Smooth muscle cell (in vitro differentiated cells): ENCODE measurements at regions not wholly inside any gene's neighbourhood (a gene's known extent, or its start where the extent isn't known, plus 50 kb on each side); places are given as distances from the start of the nearest gene placed in this dataset.

ENCODE experiments used
- DNase-seq: peaks from one replicate; lab custom pipeline; 2025; ENCODE audit not compliant: unreplicated experiment; lab: John Stamatoyannopoulos, UW
- H2AFZ ChIP-seq: fragments of 200-600 bp; sonication (generic); 2 replicates; pipeline ENCODE4 v1.6.0; 2016; ENCODE audit warnings: antibody characterized with exemption, low read depth, mild to moderate bottlenecking
- H3F3A ChIP-seq: fragments of 200-600 bp; sonication (generic); 2 replicates; pipeline ENCODE4 v1.6.0; 2017; ENCODE audit warnings: antibody characterized with exemption, low read depth
- H3K27ac ChIP-seq: fragments of 200-600 bp; sonication (generic); 2 replicates; pipeline ENCODE4 v1.5.1; 2016; ENCODE audit warnings: low read depth, mild to moderate bottlenecking
- H3K27me3 ChIP-seq: fragments of 200-600 bp; sonication (generic); 2 replicates; pipeline ENCODE4 v1.6.1; 2016; ENCODE audit warnings: low read depth, mild to moderate bottlenecking
- H3K36me3 ChIP-seq: fragments of 200-600 bp; sonication (generic); 2 replicates; pipeline ENCODE4 v1.5.1; 2016; ENCODE audit warnings: low read depth
- H3K4me1 ChIP-seq: fragments of 200-600 bp; sonication (generic); 2 replicates; pipeline ENCODE4 v1.5.1; 2016; ENCODE audit warnings: low read depth
- H3K4me2 ChIP-seq: fragments of 200-600 bp; sonication (generic); 2 replicates; pipeline ENCODE4 v1.6.0; 2016; ENCODE audit warnings: mild to moderate bottlenecking
- H3K4me3 ChIP-seq: fragments of 200-600 bp; sonication (generic); 2 replicates; pipeline ENCODE4 v1.5.1; 2016; ENCODE audit warnings: mild to moderate bottlenecking
- H3K79me2 ChIP-seq: fragments of 200-600 bp; sonication (generic); 2 replicates; pipeline ENCODE4 v1.6.0; 2016; ENCODE audit warnings: low read depth, mild to moderate bottlenecking
- H3K9ac ChIP-seq: fragments of 200-600 bp; sonication (generic); 2 replicates; pipeline ENCODE4 v1.6.0; 2016; ENCODE audit warnings: low read depth
- H3K9me3 ChIP-seq: fragments of 200-600 bp; sonication (generic); replicated peaks from 2 replicates; pipeline ENCODE4 v1.5.1; 2016; ENCODE audit warnings: low read depth
- H4K20me1 ChIP-seq: fragments of 200-600 bp; sonication (generic); 2 replicates; pipeline ENCODE4 v1.6.0; 2016; ENCODE audit warnings: low read depth
- CTCF ChIP-seq: fragments of 200-600 bp; sonication (generic); IDR thresholded peaks from 2 replicates; pipeline ENCODE4 v1.5.1; 2017; ENCODE audit warnings: borderline replicate concordance, mild to moderate bottlenecking, antibody characterized with exemption; ENCODE audit not compliant: insufficient read depth, poor library complexity, severe bottlenecking
- WGBS: methylation state at CpG from one replicate; pipeline ENCODE4 v1.1.7; 2016; ENCODE audit warnings: low lambda C conversion rate; 5-methylcytosine and 5-hydroxymethylcytosine counted together

DNA sequence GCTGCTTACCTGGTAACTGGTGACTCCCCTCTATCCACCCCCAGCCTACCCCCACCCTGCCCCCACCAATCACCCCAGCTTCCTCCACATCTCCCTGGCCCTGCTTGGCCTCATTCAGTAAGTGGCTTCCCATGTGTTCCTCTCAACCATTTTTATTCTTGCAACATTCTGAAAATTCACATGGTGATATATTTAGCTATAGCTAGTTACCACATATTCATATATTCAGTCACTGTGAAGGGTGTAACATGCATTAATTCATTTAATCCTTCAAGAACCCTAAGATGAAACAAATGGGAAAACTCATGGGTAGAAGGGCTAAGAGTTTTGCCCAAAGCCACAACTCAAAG, 95.4 kb upstream of the CEP85L start:
- no peaks in the 10 kb centered on the region for H3K9me3 ChIP-seq
- no peaks in the 10 kb centered on the region for H3K27me3 ChIP-seq
- no peak for TF ChIP-seq CTCF
- H3K4me2 ChIP-seq = no peak overlapping the region
- H3K4me1 ChIP-seq = no peaks in the 10 kb centered on the region
- H2AFZ ChIP-seq = no peak overlapping the region
- no peak overlapping the region for H3K4me3 ChIP-seq
- no peaks in the 10 kb centered on the region for H3K79me2 ChIP-seq
- no peak overlapping the region for H3K9ac ChIP-seq
- H3K36me3 ChIP-seq = no peaks in the 10 kb centered on the region
- DNase-seq = no peak
- H3K27ac ChIP-seq = no peak overlapping the region
- no peaks in the 10 kb centered on the region for H4K20me1 ChIP-seq
- H3F3A ChIP-seq = no peaks in the 10 kb centered on the region

DNA sequence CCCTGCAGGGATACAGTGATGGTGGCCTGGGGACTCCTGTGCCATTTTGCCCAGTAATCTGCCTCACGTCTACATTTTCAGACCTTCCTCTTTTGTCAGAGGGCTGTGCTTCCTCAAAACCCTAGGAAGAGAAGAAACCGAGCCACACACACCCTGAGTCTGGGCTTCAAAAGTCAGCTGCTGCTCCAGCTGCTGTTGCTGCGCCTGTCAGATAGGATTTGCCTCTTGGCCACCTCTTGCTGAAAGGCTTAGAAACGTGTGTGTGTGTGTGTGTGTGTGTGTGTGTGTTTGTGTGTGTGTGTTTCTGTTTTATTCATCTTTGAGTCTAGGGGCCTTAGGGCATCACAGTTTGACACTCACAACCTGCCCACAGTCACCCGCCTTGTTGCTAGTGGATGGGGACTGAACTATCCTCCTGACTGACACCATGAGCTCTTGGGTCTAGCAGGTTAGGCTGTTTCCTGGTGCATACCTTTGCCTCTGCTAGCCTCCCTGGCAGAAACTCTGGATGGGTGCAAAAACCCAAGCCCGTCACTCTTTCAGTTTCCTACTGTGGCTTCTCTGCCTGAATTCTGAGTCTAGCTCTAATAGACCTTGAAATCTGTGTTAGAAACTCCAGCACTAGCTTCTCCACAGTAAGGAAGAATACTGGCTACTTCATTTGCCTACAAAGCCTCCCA, 94.9 kb upstream of the CEP85L start:
- no peak overlapping the region for H2AFZ ChIP-seq
- no peaks in the 10 kb centered on the region for H3K79me2 ChIP-seq
- H3K27ac ChIP-seq = no peak overlapping the region
- H3K4me2 ChIP-seq = no peak overlapping the region
- no peaks in the 10 kb centered on the region for H3K9me3 ChIP-seq
- no peak for DNase-seq
- H3F3A ChIP-seq = no peaks in the 10 kb centered on the region
- H3K9ac ChIP-seq = no peak overlapping the region
- H3K4me1 ChIP-seq = no peaks in the 10 kb centered on the region
- H3K4me3 ChIP-seq = no peak overlapping the region
- no peaks in the 10 kb centered on the region for H4K20me1 ChIP-seq
- TF ChIP-seq CTCF = no peak
- no peaks in the 10 kb centered on the region for H3K36me3 ChIP-seq
- no peaks in the 10 kb centered on the region for H3K27me3 ChIP-seq
- 82% methylated on average over 6 of the region's 6 CpGs for WGBS

- H3F3A ChIP-seq = no peaks in the 10 kb centered on the region
- no peaks in the 10 kb centered on the region for H3K36me3 ChIP-seq
- TF ChIP-seq CTCF = no peak
- H3K9me3 ChIP-seq = no peaks in the 10 kb centered on the region
- no peak overlapping the region for H2AFZ ChIP-seq
- H4K20me1 ChIP-seq = no peaks in the 10 kb centered on the region
- H3K4me3 ChIP-seq = no peak overlapping the region
- no peak overlapping the region for H3K4me2 ChIP-seq
- no peaks in the 10 kb centered on the region for H3K27me3 ChIP-seq
- DNase-seq = no peak
- no peak overlapping the region for H3K9ac ChIP-seq
- 96% methylated on average over 7 of the region's 7 CpGs for WGBS
- no peak overlapping the region for H3K27ac ChIP-seq
- H3K79me2 ChIP-seq = no peaks in the 10 kb centered on the region
- no peaks in the 10 kb centered on the region for H3K4me1 ChIP-seq
Measured at GRCh38 chr6:118745156-118745555, 93.8 kb upstream of the CEP85L start.

GRCh38 chr6:118744261-118744941, 93.0 kb upstream of the CEP85L start:
- no peaks in the 10 kb centered on the region for H3K9me3 ChIP-seq
- H3K36me3 ChIP-seq = no peaks in the 10 kb centered on the region
- DNase-seq = no peak
- H3F3A ChIP-seq = no peaks in the 10 kb centered on the region
- 81% methylated on average over 6 of the region's 6 CpGs for WGBS
- no peak for TF ChIP-seq CTCF
- no peak overlapping the region for H3K9ac ChIP-seq
- H3K79me2 ChIP-seq = no peaks in the 10 kb centered on the region
- no peak overlapping the region for H3K4me3 ChIP-seq
- H3K4me1 ChIP-seq = no peaks in the 10 kb centered on the region
- no peaks in the 10 kb centered on the region for H3K27me3 ChIP-seq
- no peak overlapping the region for H3K27ac ChIP-seq
- H3K4me2 ChIP-seq = no peak overlapping the region
- no peak overlapping the region for H2AFZ ChIP-seq
- H4K20me1 ChIP-seq = no peaks in the 10 kb centered on the region
